Spleen (tissue), 7 donors: ENCODE measurements at regions not wholly inside any gene's neighbourhood (a gene's known extent, or its start where the extent isn't known, plus 50 kb on each side); places are given as distances from the start of the nearest gene placed in this dataset.

Experiments
- CTCF ChIP-seq, 11 experiments: fragments of 200-600 bp in 7 of 11; fragments of 450-650 bp in 4 of 11; sonication (generic) in 4 of 11; IDR thresholded peaks in 8 of 11; conservative IDR thresholded peaks in 3 of 11; 1 replicate in 7 of 11; 2 replicates in 4 of 11; pipeline versions ENCODE4 v1.4.0 to v1.8.0; 2016 to 2021; ENCODE audit warnings: antibody characterized with exemption in 11 of 11, inconsistent platforms in 4 of 11, mild to moderate bottlenecking in 1 of 11
- POLR2AphosphoS5 ChIP-seq, 3 donors: sonication (generic); formaldehyde crosslinking; IDR thresholded peaks; one replicate each; pipeline ENCODE4 v1.5.1; 2017; ENCODE audit warnings: antibody characterized with exemption in 3 of 3
- donor health status: DM: no; HTN: no; CAD: no; lungs with moderate emphysema.
- donor health status: DM: no; HTN: no; CAD: no.
- donor health status: DM: no; HTN: no; CAD: no.

- TF ChIP-seq CTCF (IDR thresholded peaks at IDR 0.05 in 8 of 11, conservative IDR thresholded peaks at IDR 0.05 in 3 of 11), result no peak
- no peak for TF ChIP-seq POLR2AphosphoS5 (IDR thresholded peaks at IDR 0.05)
Observed at GRCh38 chr7:8817448-8818036, 384.1 kb downstream of the NXPH1 start.
